BLaER1 treated with 17β-estradiol and CSF1 and Interleukin-3, amounts not matched to agents 10 nM and 100 nM (cell line): ENCODE measurements at regions not wholly inside any gene's neighbourhood (a gene's known extent, or its start where the extent isn't known, plus 50 kb on each side); places are given as distances from the start of the nearest gene placed in this dataset.

Experiments used
- H3K27ac ChIP-seq, 11 experiments: shearing (Covaris generic); formaldehyde crosslinking; 2 replicates each; pipeline ENCODE4 v1.8.1; 2022
- H3K27me3 ChIP-seq, 11 experiments: shearing (Covaris generic); formaldehyde crosslinking; 2 replicates each; pipeline ENCODE4 v1.8.1; 2022
- H3K36me3 ChIP-seq, 11 experiments: shearing (Covaris generic); formaldehyde crosslinking; 2 replicates each; pipeline ENCODE4 v1.8.1; 2022
- H3K4me1 ChIP-seq, 10 experiments: shearing (Covaris generic); formaldehyde crosslinking; 2 replicates each; pipeline ENCODE4 v1.8.1; 2022
- H3K4me2 ChIP-seq, 11 experiments: shearing (Covaris generic); formaldehyde crosslinking; 2 replicates each; pipeline ENCODE4 v1.8.1; 2022
- H3K4me3 ChIP-seq, 10 experiments: shearing (Covaris generic); formaldehyde crosslinking; 2 replicates each; pipeline ENCODE4 v1.8.1; 2022
- H3K9ac ChIP-seq, 11 experiments: shearing (Covaris generic); formaldehyde crosslinking; 2 replicates each; pipeline ENCODE4 v1.8.1; 2022
- H3K9me3 ChIP-seq, 11 experiments: shearing (Covaris generic); formaldehyde crosslinking; replicated peaks in 1 of 11; 2 replicates each; pipeline ENCODE4 v1.8.1; 2022
- H4K20me1 ChIP-seq, 11 experiments: shearing (Covaris generic); formaldehyde crosslinking; 2 replicates each; pipeline ENCODE4 v1.8.1; 2022
- Cebpa-rat ChIP-seq, 11 experiments: shearing (Covaris generic); IDR thresholded peaks; 2 replicates each; pipeline ENCODE4 v1.8.1; 2022

GRCh38 chr4:13180701-13181100 is 303.4 kb downstream of the RAB28 start:
- H3K9me3 ChIP-seq, result peaks cover 0 to 13% (median 0%) of the 10 kb centered on the region in 11 experiments; a peak in 3 of 22 replicates
- H3K4me3 ChIP-seq, result no peak overlapping the region
- H3K4me2 ChIP-seq, result no peak overlapping the region
- H3K27ac ChIP-seq, result no peak overlapping the region
- H3K36me3 ChIP-seq, result no peaks in the 10 kb centered on the region
- no peaks in the 10 kb centered on the region for H3K27me3 ChIP-seq
- H3K9ac ChIP-seq, result no peak overlapping the region
- no peaks in the 10 kb centered on the region for H4K20me1 ChIP-seq
- TF ChIP-seq Cebpa-rat (IDR thresholded peaks at IDR 0.05), result no peak
- H3K4me1 ChIP-seq, result no peaks in the 10 kb centered on the region

- H3K4me3 ChIP-seq, result no peak overlapping the region
- no peaks in the 10 kb centered on the region for H3K36me3 ChIP-seq
- H3K27ac ChIP-seq, result no peak overlapping the region
- H3K4me2 ChIP-seq, result no peak overlapping the region
- no peaks in the 10 kb centered on the region for H3K27me3 ChIP-seq
- no peak overlapping the region for H3K9ac ChIP-seq
- no peaks in the 10 kb centered on the region for H3K4me1 ChIP-seq
- TF ChIP-seq Cebpa-rat (IDR thresholded peaks at IDR 0.05), result no peak
- no peaks in the 10 kb centered on the region for H4K20me1 ChIP-seq
- H3K9me3 ChIP-seq, result no peaks in the 10 kb centered on the region
Observed at GRCh38 chr4:13178621-13179020, 305.5 kb downstream of the RAB28 start.

DNA sequence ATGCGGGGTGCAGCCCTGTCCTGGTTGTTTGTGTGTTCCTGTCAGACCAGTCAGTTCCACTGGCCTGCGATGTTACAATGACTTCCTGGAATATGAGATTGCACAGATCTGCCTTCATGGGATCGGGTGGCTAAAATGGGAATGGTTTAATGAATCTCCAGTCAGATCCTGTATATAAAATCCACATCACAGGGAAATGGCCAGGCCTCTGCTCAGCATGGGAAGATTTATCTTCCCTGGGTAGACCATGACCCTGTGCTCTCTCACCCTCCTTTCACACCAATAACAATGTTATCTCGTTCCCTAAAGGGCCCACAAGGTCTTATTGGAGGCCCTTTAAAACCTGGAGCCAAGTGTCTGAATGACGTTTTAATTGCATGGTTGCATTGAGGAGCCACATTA is 307.4 kb downstream of the RAB28 start:
- Histone ChIP-seq H3K9me3 (no peaks in the 10 kb centered on the region), H3K36me3 (no peaks in the 10 kb centered on the region), H3K27ac (no peak overlapping the region), H4K20me1 (no peaks in the 10 kb centered on the region), H3K27me3 (no peaks in the 10 kb centered on the region), H3K4me2 (no peak overlapping the region), H3K4me3 (no peak overlapping the region), H3K9ac (no peak overlapping the region), H3K4me1 (no peaks in the 10 kb centered on the region)
- no peak for TF ChIP-seq Cebpa-rat (IDR thresholded peaks at IDR 0.05)

DNA sequence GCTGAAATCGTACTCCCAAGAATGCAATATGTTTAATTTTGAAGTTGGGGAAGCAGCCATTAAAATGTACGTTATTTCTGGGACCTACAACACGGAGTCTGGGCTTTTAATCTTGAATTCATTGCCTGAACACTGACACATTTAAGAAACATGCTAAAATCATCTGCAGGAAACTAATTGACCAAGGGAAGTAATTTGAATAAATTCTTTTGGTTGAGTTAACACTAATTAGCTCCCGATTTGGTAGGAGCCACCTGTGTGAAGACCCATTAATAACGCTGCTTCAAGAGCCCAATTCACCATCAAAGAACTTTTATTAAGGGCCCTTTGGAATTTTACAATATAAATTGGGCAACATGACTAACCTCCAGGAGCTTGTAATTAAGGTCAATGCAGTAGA is 309.2 kb downstream of the RAB28 start:
- Histone ChIP-seq H3K4me3 (no peak overlapping the region), H3K4me1 (peaks cover 0 to 4% (median 0%) of the 10 kb centered on the region in 10 experiments; a peak in 1 of 20 replicates), H4K20me1 (no peaks in the 10 kb centered on the region), H3K9me3 (no peaks in the 10 kb centered on the region), H3K9ac (no peak overlapping the region), H3K36me3 (no peaks in the 10 kb centered on the region), H3K27ac (no peak overlapping the region), H3K4me2 (no peak overlapping the region), H3K27me3 (no peaks in the 10 kb centered on the region)
- TF ChIP-seq Cebpa-rat (IDR thresholded peaks at IDR 0.05), result no peak

GRCh38 chr4:13174001-13174400 is 310.1 kb downstream of the RAB28 start:
- TF ChIP-seq Cebpa-rat (IDR thresholded peaks at IDR 0.05), result no peak
- Histone ChIP-seq H3K4me3 (no peak overlapping the region), H3K4me2 (no peak overlapping the region), H3K27me3 (no peaks in the 10 kb centered on the region), H3K9ac (no peak overlapping the region), H4K20me1 (no peaks in the 10 kb centered on the region), H3K4me1 (peaks cover 0 to 4% (median 0%) of the 10 kb centered on the region in 10 experiments; a peak in 1 of 20 replicates), H3K27ac (no peak overlapping the region), H3K9me3 (no peaks in the 10 kb centered on the region), H3K36me3 (no peaks in the 10 kb centered on the region)

DNA sequence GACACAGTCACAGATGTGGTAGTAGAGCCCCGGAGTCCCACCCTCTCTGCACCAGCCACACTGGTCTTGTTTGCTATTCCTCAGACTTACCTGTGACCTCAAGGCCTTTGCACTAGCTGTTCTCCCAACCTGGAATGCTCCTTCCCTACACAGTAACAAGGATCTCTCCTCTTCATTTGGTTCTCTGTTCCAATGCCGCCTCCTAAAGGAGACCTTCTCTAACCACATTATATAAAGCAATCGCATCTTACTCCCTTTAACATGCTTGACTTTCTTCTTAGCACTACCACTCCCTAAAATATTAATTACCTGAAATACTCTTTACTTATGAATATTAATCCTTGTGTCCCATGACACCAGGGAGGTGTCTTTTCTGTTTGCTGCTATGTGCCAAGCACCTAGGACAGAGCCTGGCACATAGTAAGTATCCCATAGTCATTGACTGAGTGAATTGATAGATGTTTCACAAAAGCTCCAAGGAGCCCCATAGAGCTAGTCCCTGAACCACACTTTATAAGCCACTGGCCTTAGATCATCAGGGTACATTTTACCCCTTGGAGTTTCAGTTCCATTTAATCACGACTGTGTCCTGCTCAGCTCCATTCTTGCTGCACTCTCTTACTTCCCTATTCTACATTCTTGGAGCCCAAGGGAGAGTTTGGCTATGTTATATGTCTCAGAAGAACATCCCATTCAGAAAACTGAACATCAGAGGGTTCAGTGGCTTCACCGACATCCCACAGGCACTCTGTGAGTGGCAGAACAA is 312.7 kb downstream of the RAB28 start:
- H3K4me2 ChIP-seq, result 0 out of 22 replicates have a peak overlapping the region, but pooled peaks of 1 of the 11 experiments have one; percentile 1
- H3K36me3 ChIP-seq, result no peaks in the 10 kb centered on the region
- no peak for TF ChIP-seq Cebpa-rat (IDR thresholded peaks at IDR 0.05)
- no peaks in the 10 kb centered on the region for H3K27me3 ChIP-seq
- H3K27ac ChIP-seq, result no peak overlapping the region
- no peak overlapping the region for H3K4me3 ChIP-seq
- H3K9ac ChIP-seq, result no peak overlapping the region
- H3K4me1 ChIP-seq, result peaks cover 0 to 4% (median 0%) of the 10 kb centered on the region in 10 experiments; a peak in 1 of 20 replicates
- H4K20me1 ChIP-seq, result no peaks in the 10 kb centered on the region
- H3K9me3 ChIP-seq, result no peaks in the 10 kb centered on the region

DNA sequence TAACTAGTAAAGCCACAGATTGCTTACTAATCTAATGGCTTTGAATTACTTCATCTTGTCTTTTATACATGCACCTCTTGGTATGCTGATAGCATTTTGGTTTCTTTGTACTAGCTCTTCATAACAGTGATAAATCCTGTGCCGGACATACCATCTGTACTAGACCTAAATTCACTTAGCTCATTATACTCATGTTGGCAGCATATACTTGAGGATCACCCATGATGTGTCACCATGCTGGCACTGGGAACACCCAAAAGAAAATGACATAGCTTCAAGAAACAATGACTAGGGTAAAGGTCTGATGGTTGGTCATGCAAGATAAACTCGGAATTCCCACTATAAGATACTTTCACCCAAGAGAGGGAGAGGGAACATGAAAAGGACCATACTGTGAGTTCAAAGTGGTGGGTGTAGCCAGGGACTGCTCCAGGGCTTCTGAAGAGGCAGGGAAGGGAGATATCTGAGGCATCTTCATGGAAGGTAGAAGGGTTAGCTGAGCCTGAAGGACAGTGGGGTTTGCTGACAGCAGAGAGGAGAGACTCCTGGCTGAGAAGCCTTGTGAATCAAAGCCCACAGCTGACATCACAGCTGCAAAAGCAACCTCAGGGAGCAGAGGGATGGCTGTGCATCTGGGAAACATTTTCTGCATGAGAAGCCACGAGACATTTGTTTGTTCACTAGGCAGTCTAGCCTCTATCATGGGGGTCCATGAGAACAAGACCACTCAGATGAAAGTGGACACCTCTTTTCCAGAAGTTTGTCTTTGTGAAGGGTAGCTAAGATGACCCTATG is 314.2 kb downstream of the RAB28 start:
- Histone ChIP-seq H3K4me1 (peaks cover 0 to 4% (median 0%) of the 10 kb centered on the region in 10 experiments; a peak in 1 of 20 replicates), H3K4me2 (no peak overlapping the region), H3K9ac (no peak overlapping the region), H3K27ac (no peak overlapping the region), H4K20me1 (no peaks in the 10 kb centered on the region), H3K27me3 (no peaks in the 10 kb centered on the region), H3K4me3 (no peak overlapping the region), H3K36me3 (no peaks in the 10 kb centered on the region), H3K9me3 (no peaks in the 10 kb centered on the region)
- TF ChIP-seq Cebpa-rat (IDR thresholded peaks at IDR 0.05), result no peak

DNA sequence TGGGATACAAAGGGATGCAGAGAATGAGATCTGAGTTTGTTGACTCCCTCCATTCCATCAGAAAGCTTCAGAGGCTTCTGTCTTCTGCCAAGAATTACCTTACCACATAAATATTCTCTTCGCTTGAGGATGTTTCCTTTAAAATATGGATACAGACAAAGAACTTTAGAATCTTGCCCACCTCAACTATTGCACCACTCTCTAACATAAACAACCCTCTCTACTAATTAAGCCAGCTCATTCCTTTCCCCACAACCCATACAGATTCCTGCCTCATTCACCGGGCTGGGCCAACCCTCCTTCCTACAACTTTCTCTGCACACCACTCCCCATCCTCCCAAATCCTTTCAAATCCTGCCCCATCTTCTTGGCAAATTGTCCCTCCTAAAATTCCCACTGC is 315.8 kb downstream of the RAB28 start:
- TF ChIP-seq Cebpa-rat (IDR thresholded peaks at IDR 0.05), result no peak
- H3K36me3 ChIP-seq, result no peaks in the 10 kb centered on the region
- H3K27me3 ChIP-seq, result no peaks in the 10 kb centered on the region
- H3K9ac ChIP-seq, result no peak overlapping the region
- H3K9me3 ChIP-seq, result no peaks in the 10 kb centered on the region
- no peak overlapping the region for H3K27ac ChIP-seq
- no peak overlapping the region for H3K4me3 ChIP-seq
- H4K20me1 ChIP-seq, result no peaks in the 10 kb centered on the region
- H3K4me2 ChIP-seq, result no peak overlapping the region
- peaks cover 0 to 4% (median 0%) of the 10 kb centered on the region in 10 experiments; a peak in 1 of 20 replicates for H3K4me1 ChIP-seq

GRCh38 chr4:13166214-13166613 is 317.9 kb downstream of the RAB28 start:
- no peak for TF ChIP-seq Cebpa-rat (IDR thresholded peaks at IDR 0.05)
- no peaks in the 10 kb centered on the region for H4K20me1 ChIP-seq
- peaks cover 0 to under 1% (median 0%) of the 10 kb centered on the region in 10 experiments; a peak in 1 of 20 replicates for H3K4me1 ChIP-seq
- H3K4me3 ChIP-seq, result no peak overlapping the region
- H3K4me2 ChIP-seq, result no peak overlapping the region
- no peak overlapping the region for H3K27ac ChIP-seq
- no peaks in the 10 kb centered on the region for H3K9me3 ChIP-seq
- H3K36me3 ChIP-seq, result no peaks in the 10 kb centered on the region
- no peak overlapping the region for H3K9ac ChIP-seq
- H3K27me3 ChIP-seq, result no peaks in the 10 kb centered on the region
